ENCODE measurements at regions not wholly inside any gene's neighbourhood (a gene's known extent, or its start where the extent isn't known, plus 50 kb on each side); places are given as distances from the start of the nearest gene placed in this dataset.

- Histone ChIP-seq H3K36me3 (no peaks in the 10 kb centered on the region), H3K27ac (no peak overlapping the region), H3K4me3 (no peak overlapping the region), H3K9me3 (no peaks in the 10 kb centered on the region), H3K4me1 (no peaks in the 10 kb centered on the region), H3K27me3 (no peaks in the 10 kb centered on the region)
- TF ChIP-seq POLR2A (IDR thresholded peaks at IDR 0.05) (no peak), CTCF (IDR thresholded peaks at IDR 0.05) (no peak)
- no peak for DNase-seq
Measured at GRCh38 chr2:223475901-223476300, 126.3 kb downstream of the SCG2 start.

DNA sequence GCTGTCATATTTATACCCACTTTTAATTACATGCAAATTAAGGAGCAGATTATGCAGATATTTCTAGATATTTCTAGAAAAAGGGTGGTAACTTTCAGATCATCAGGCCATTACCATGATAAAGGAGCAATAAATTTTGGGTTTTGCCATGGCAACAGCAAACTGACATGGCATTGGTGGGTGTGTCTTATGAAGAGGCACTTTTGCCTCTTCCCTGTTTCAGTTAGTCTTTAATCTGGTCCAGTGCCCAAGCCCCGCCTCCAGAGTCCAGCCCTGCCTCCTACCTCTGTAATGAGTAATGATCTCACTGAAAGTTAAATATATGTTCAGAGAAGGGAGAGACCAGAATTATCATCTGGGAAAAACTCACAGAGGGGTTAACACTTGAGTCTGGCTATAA, 124.8 kb downstream of the SCG2 start:
- no peaks in the 10 kb centered on the region for H3K4me1 ChIP-seq
- no peak for DNase-seq
- no peak overlapping the region for H3K27ac ChIP-seq
- TF ChIP-seq CTCF (IDR thresholded peaks at IDR 0.05), result no peak
- no peak for TF ChIP-seq POLR2A (IDR thresholded peaks at IDR 0.05)
- no peaks in the 10 kb centered on the region for H3K27me3 ChIP-seq
- no peak overlapping the region for H3K4me3 ChIP-seq
- no peaks in the 10 kb centered on the region for H3K9me3 ChIP-seq
- H3K36me3 ChIP-seq, result no peaks in the 10 kb centered on the region

DNA sequence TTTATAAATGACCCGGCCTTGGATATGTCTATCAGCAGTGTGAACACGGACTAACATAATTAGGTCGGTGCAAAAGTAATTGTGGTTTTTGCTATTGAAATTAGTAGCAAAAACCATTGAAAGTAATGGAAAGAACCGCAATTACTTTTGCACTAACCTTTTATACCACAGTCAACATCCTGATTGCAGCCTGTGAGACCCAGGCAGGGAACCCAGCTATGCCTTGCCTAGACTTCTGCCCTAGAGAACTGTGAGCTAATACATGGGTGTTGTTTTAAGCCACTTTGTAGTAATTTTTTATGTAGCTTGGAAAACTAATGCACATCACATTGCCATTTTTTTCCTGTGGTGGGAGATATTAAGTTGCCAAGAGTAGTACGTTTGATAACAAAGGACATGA, 120.7 kb downstream of the SCG2 start:
- H3K27ac ChIP-seq, result no peak overlapping the region
- no peaks in the 10 kb centered on the region for H3K4me1 ChIP-seq
- H3K36me3 ChIP-seq, result no peaks in the 10 kb centered on the region
- H3K27me3 ChIP-seq, result no peaks in the 10 kb centered on the region
- H3K9me3 ChIP-seq, result no peaks in the 10 kb centered on the region
- no peak overlapping the region for H3K4me3 ChIP-seq
- no peak for DNase-seq
- no peak for TF ChIP-seq CTCF (IDR thresholded peaks at IDR 0.05)
- TF ChIP-seq POLR2A (IDR thresholded peaks at IDR 0.05), result no peak

DNA sequence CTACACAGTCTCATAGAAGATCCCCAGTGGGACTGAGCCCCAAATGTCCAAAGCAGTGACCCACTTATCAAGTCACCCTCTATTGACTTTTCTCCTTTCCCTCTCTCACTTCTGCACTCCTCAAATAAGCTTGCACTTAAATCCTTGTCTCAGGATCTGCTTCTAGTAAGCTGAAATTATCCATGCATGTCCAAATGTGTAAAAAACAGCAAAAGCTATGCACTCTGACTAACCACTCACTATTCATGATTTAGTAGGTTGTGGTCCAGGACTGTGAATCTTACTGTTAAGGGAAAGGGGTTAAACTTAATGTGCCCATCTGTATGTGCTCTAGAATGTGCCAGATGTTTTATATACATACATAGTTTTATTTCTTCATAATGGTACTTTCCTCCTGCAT, 115.4 kb downstream of the SCG2 start:
- no peaks in the 10 kb centered on the region for H3K9me3 ChIP-seq
- H3K4me3 ChIP-seq, result no peak overlapping the region
- H3K27ac ChIP-seq, result no peak overlapping the region
- no peaks in the 10 kb centered on the region for H3K4me1 ChIP-seq
- TF ChIP-seq POLR2A (IDR thresholded peaks at IDR 0.05), result no peak
- no peak for TF ChIP-seq CTCF (IDR thresholded peaks at IDR 0.05)
- DNase-seq, result no peak
- no peaks in the 10 kb centered on the region for H3K27me3 ChIP-seq
- H3K36me3 ChIP-seq, result no peaks in the 10 kb centered on the region

- DNase-seq, result no peak
- no peak for TF ChIP-seq CTCF (IDR thresholded peaks at IDR 0.05)
- no peak for TF ChIP-seq POLR2A (IDR thresholded peaks at IDR 0.05)
- Histone ChIP-seq H3K27ac (no peak overlapping the region), H3K4me3 (no peak overlapping the region), H3K27me3 (no peaks in the 10 kb centered on the region), H3K9me3 (no peaks in the 10 kb centered on the region), H3K36me3 (no peaks in the 10 kb centered on the region), H3K4me1 (no peaks in the 10 kb centered on the region)
Measured at GRCh38 chr2:223487214-223487846, 114.8 kb downstream of the SCG2 start.

GRCh38 chr2:223488814-223489213, 113.3 kb downstream of the SCG2 start:
- Histone ChIP-seq H3K9me3 (no peaks in the 10 kb centered on the region), H3K27ac (no peak overlapping the region), H3K27me3 (no peaks in the 10 kb centered on the region), H3K36me3 (no peaks in the 10 kb centered on the region), H3K4me3 (no peak overlapping the region), H3K4me1 (no peaks in the 10 kb centered on the region)
- no peak for DNase-seq
- TF ChIP-seq CTCF (IDR thresholded peaks at IDR 0.05), result no peak
- no peak for TF ChIP-seq POLR2A (IDR thresholded peaks at IDR 0.05)
